A549 (cell line): ENCODE measurements at regions not wholly inside any gene's neighbourhood (a gene's known extent, or its start where the extent isn't known, plus 50 kb on each side); places are given as distances from the start of the nearest gene placed in this dataset.

Experiments
- CTCF ChIP-seq: fragments of >200 bp; sonication (Bioruptor Twin); formaldehyde crosslinking; IDR thresholded peaks from 3 replicates; pipeline ENCODE4 v1.5.1; 2016
- EHMT2 ChIP-seq: fragments of 200-600 bp; sonication (generic); IDR thresholded peaks from 2 replicates; pipeline ENCODE4 v1.6.1; 2016; ENCODE audit warnings: antibody characterized with exemption, low read depth, mild to moderate bottlenecking, moderate library complexity
- PHF8 ChIP-seq: fragments of 200-600 bp; sonication (generic); IDR thresholded peaks from 2 replicates; pipeline ENCODE4 v1.6.1; 2016; ENCODE audit warnings: low read depth, mild to moderate bottlenecking, antibody characterized with exemption, moderate library complexity, borderline replicate concordance
- POLR2A ChIP-seq: IDR thresholded peaks from 2 replicates; pipeline ENCODE4 v1.6.1; 2012; ENCODE audit warnings: mild to moderate bottlenecking, low read length
- REST ChIP-seq: fragments of 200-600 bp; sonication (generic); IDR thresholded peaks from 2 replicates; pipeline ENCODE4 v1.6.1; 2016; ENCODE audit warnings: antibody characterized with exemption, mild to moderate bottlenecking, moderate library complexity
- RFX5 ChIP-seq: fragments of 450-650 bp; IDR thresholded peaks from 2 replicates; pipeline ENCODE4 v1.7.1; 2014; ENCODE audit warnings: antibody characterized with exemption, mild to moderate bottlenecking, moderate library complexity

- no peak for TF ChIP-seq POLR2A
- TF ChIP-seq REST: no peak
- TF ChIP-seq RFX5: no peak
- no peak for TF ChIP-seq CTCF
- no peak for TF ChIP-seq EHMT2
- TF ChIP-seq PHF8: no peak
Measured at GRCh38 chr18:27855486-27855885, 321.4 kb downstream of the CDH2 start.
